ENCODE measurements at regions not wholly inside any gene's neighbourhood (a gene's known extent, or its start where the extent isn't known, plus 50 kb on each side); places are given as distances from the start of the nearest gene placed in this dataset.

DNA sequence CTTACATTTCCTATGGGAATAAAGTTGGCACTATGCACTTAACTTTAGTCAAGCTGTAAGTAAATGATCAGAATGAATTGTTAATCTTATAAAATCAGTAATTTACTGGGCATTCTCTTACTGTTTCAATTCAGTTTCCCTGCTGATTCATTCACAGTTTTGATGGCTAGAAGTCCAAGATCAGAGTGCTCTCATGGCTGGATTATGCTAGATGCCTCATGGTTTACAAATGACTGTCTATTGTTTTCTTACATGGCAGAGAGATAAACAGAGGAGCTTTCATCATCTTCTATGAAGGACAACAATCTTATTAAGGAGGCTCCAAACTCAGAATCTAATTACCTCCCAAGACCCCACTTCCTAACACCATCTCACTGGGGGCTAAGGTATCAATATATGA lies 135.1 kb upstream of the CARD18 start:
- Histone ChIP-seq H3K4me2 (ENCODE audit: low read length) (peak overlapping the region; percentile 52), H3K27ac (ENCODE audit: low read length) (peak overlapping the region; percentile 60), H3K36me3 (ENCODE audit: insufficient read depth, low read length) (no peaks in the 10 kb centered on the region), H3K9me3 (ENCODE audit: low read length) (no peaks in the 10 kb centered on the region), H2AFZ (ENCODE audit: low read depth, low read length) (no peak overlapping the region), H3K27me3 (ENCODE audit: insufficient read depth, low read depth, low read length) (no peaks in the 10 kb centered on the region), H3F3A (ENCODE audit: insufficient read depth, low read length, poor library complexity, severe bottlenecking) (peaks cover 4% of the 10 kb centered on the region), H3K9me2 (ENCODE audit: insufficient read depth, low read length) (no peaks in the 10 kb centered on the region), H3K4me3 (ENCODE audit: low read length) (peak overlapping the region; percentile 41), H3K79me2 (replicated peaks; ENCODE audit: insufficient read depth, low read length) (no peaks in the 10 kb centered on the region), H4K20me1 (ENCODE audit: insufficient read depth) (no peaks in the 10 kb centered on the region), H3K9ac (ENCODE audit: low read length) (no peak overlapping the region)
- TF ChIP-seq SMC3 (conservative IDR thresholded peaks at IDR 0.05; ENCODE audit: poor library complexity) (no peak), POLR2AphosphoS5 (IDR thresholded peaks at IDR 0.05) (no peak), CTCF (IDR thresholded peaks at IDR 0.05; ENCODE audit: poor library complexity, severe bottlenecking) (no peak), MXI1 (conservative IDR thresholded peaks at IDR 0.05; ENCODE audit: poor library complexity, severe bottlenecking) (no peak)
- TF ChIP-seq, protein P1, sequence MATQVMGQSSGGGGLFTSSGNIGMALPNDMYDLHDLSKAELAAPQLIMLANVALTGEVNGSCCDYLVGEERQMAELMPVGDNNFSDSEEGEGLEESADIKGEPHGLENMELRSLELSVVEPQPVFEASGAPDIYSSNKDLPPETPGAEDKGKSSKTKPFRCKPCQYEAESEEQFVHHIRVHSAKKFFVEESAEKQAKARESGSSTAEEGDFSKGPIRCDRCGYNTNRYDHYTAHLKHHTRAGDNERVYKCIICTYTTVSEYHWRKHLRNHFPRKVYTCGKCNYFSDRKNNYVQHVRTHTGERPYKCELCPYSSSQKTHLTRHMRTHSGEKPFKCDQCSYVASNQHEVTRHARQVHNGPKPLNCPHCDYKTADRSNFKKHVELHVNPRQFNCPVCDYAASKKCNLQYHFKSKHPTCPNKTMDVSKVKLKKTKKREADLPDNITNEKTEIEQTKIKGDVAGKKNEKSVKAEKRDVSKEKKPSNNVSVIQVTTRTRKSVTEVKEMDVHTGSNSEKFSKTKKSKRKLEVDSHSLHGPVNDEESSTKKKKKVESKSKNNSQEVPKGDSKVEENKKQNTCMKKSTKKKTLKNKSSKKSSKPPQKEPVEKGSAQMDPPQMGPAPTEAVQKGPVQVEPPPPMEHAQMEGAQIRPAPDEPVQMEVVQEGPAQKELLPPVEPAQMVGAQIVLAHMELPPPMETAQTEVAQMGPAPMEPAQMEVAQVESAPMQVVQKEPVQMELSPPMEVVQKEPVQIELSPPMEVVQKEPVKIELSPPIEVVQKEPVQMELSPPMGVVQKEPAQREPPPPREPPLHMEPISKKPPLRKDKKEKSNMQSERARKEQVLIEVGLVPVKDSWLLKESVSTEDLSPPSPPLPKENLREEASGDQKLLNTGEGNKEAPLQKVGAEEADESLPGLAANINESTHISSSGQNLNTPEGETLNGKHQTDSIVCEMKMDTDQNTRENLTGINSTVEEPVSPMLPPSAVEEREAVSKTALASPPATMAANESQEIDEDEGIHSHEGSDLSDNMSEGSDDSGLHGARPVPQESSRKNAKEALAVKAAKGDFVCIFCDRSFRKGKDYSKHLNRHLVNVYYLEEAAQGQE (IDR thresholded peaks at IDR 0.05; ENCODE audit: borderline replicate concordance): no peak

GRCh38 chr11:105273660-105274280 lies 134.2 kb upstream of the CARD18 start:
- peak overlapping the region; percentile 41 for H3K4me3 ChIP-seq (ENCODE audit: low read length)
- H3K4me2 ChIP-seq (ENCODE audit: low read length): peak overlapping the region; percentile 52
- H3F3A ChIP-seq (ENCODE audit: insufficient read depth, low read length, poor library complexity, severe bottlenecking): peaks cover 4% of the 10 kb centered on the region
- H3K27me3 ChIP-seq (ENCODE audit: insufficient read depth, low read depth, low read length): no peaks in the 10 kb centered on the region
- H4K20me1 ChIP-seq (ENCODE audit: insufficient read depth): no peaks in the 10 kb centered on the region
- H3K9me2 ChIP-seq (ENCODE audit: insufficient read depth, low read length): no peaks in the 10 kb centered on the region
- no peaks in the 10 kb centered on the region for H3K36me3 ChIP-seq (ENCODE audit: insufficient read depth, low read length)
- no peak overlapping the region for H2AFZ ChIP-seq (ENCODE audit: low read depth, low read length)
- peak overlapping the region; percentile 60 for H3K27ac ChIP-seq (ENCODE audit: low read length)
- no peak for TF ChIP-seq EZH2 (IDR thresholded peaks at IDR 0.05; ENCODE audit: borderline replicate concordance, insufficient read depth, low read length, poor library complexity, severe bottlenecking)
- TF ChIP-seq SMC3 (conservative IDR thresholded peaks at IDR 0.05; ENCODE audit: poor library complexity): peak; percentile 23
- TF ChIP-seq TAF1 (IDR thresholded peaks at IDR 0.05; ENCODE audit: low read depth): no peak
- peak; percentile 34 for TF ChIP-seq RAD21 (conservative IDR thresholded peaks at IDR 0.05)
- TF ChIP-seq EP300 (conservative IDR thresholded peaks at IDR 0.05; ENCODE audit: poor library complexity, severe bottlenecking): peak; percentile 74
- TF ChIP-seq POLR2AphosphoS5 (IDR thresholded peaks at IDR 0.05): no peak
- TF ChIP-seq, protein P1 (IDR thresholded peaks at IDR 0.05; ENCODE audit: borderline replicate concordance): peak; percentile 50
- TF ChIP-seq MXI1 (conservative IDR thresholded peaks at IDR 0.05; ENCODE audit: poor library complexity, severe bottlenecking): no peak
- TF ChIP-seq CTCF (IDR thresholded peaks at IDR 0.05; ENCODE audit: poor library complexity, severe bottlenecking): no peak
- H3K9ac ChIP-seq (ENCODE audit: low read length): no peak overlapping the region
- no peaks in the 10 kb centered on the region for H3K9me3 ChIP-seq (ENCODE audit: low read length)
- H3K79me2 ChIP-seq (replicated peaks; ENCODE audit: insufficient read depth, low read length): no peaks in the 10 kb centered on the region
